H1 (cell line): ENCODE measurements at regions not wholly inside any gene's neighbourhood (a gene's known extent, or its start where the extent isn't known, plus 50 kb on each side); places are given as distances from the start of the nearest gene placed in this dataset.

Experiments
- CTCF ChIA-PET: fragments of 300-600 bp; sonication (Branson Sonifier 250); formaldehyde crosslinking; loops from one replicate; lab custom pipeline; 2021; ENCODE audit not compliant: partially characterized antibody; lab: Charles Lee
- POLR2A ChIA-PET: fragments of 300-600 bp; sonication (Branson Sonifier 250); formaldehyde crosslinking; loops from one replicate; lab custom pipeline; 2021; ENCODE audit warnings: inconsistent platforms; ENCODE audit not compliant: partially characterized antibody; lab: Charles Lee
- DNase-seq, 2 experiments: peaks; one replicate each; pipeline versions ENCODE4 v3.0.0 to v3.0.0-alpha.2; 2010 to 2022; ENCODE audit warnings: low spot score in 2 of 2, low read depth in 1 of 2, mixed read lengths in 1 of 2
- FAIRE-seq: peaks from 2 replicates; lab custom pipeline; 2011; peaks lifted over from hg19 to GRCh38; lab: Jason Lieb, UNC
- H2AFZ ChIP-seq: 2 replicates; pipeline ENCODE4 v1.8.1; 2012; ENCODE audit warnings: low read length, inconsistent platforms
- H2AK5ac ChIP-seq: 2 replicates; pipeline ENCODE4 v1.6.1; 2013; ENCODE audit warnings: low read depth, low read length
- H2BK120ac ChIP-seq: replicated peaks from 2 replicates; pipeline ENCODE3; 2013; ENCODE audit warnings: low read depth, low read length, inconsistent platforms
- H2BK12ac ChIP-seq: 2 replicates; pipeline ENCODE4 v1.6.1; 2013; ENCODE audit warnings: low read depth, low read length
- H2BK15ac ChIP-seq: 2 replicates; pipeline ENCODE4 v1.6.1; 2013; ENCODE audit warnings: low read length
- H2BK20ac ChIP-seq: 2 replicates; pipeline ENCODE4 v1.6.1; 2013; ENCODE audit warnings: low read length
- H2BK5ac ChIP-seq: 2 replicates; pipeline ENCODE4 v1.6.1; 2013; ENCODE audit warnings: low read depth, low read length
- H3K14ac ChIP-seq: 2 replicates; pipeline ENCODE4 v1.6.1; 2013; ENCODE audit warnings: inconsistent platforms; ENCODE audit not compliant: insufficient read length
- H3K18ac ChIP-seq: 2 replicates; pipeline ENCODE4 v1.6.1; 2013; ENCODE audit warnings: low read length; ENCODE audit errors: extremely low read depth
- H3K23ac ChIP-seq: 2 replicates; pipeline ENCODE4 v1.6.1; 2013; ENCODE audit warnings: inconsistent platforms; ENCODE audit not compliant: insufficient read length
- H3K23me2 ChIP-seq: 2 replicates; pipeline ENCODE4 v1.6.1; 2013; ENCODE audit warnings: low read depth, low read length
- H3K27ac ChIP-seq: 2 replicates; pipeline ENCODE4 v1.6.1; 2011; ENCODE audit warnings: low read depth, low read length, inconsistent platforms
- H3K27me3 ChIP-seq, 4 experiments: replicated peaks in 1 of 4; 1 replicate in 1 of 4; 2 replicates in 3 of 4; pipeline versions ENCODE4 v1.6.1 to v1.8.1; 2011 to 2013; ENCODE audit warnings: low read length in 3 of 4, mild to moderate bottlenecking in 3 of 4, inconsistent platforms in 2 of 4, mixed read lengths in 2 of 4, moderate library complexity in 1 of 4; ENCODE audit not compliant: control insufficient read depth in 3 of 4, insufficient read depth in 3 of 4; ENCODE audit errors: extremely low read depth in 1 of 4
- H3K36me3 ChIP-seq, 4 experiments: 2 replicates each; pipeline versions ENCODE4 v1.6.1 to v1.8.1; 2011 to 2013; ENCODE audit warnings: mild to moderate bottlenecking in 4 of 4, low read length in 3 of 4, moderate library complexity in 2 of 4, control low read depth in 1 of 4, inconsistent platforms in 1 of 4; ENCODE audit not compliant: insufficient read depth in 4 of 4, control insufficient read depth in 2 of 4
- H3K4ac ChIP-seq: replicated peaks from 2 replicates; pipeline ENCODE3; 2013; ENCODE audit warnings: low read length, low read depth, mixed read lengths, inconsistent platforms; ENCODE audit not compliant: insufficient read length
- H3K4me1 ChIP-seq, 4 experiments: replicated peaks in 1 of 4; 1 replicate in 1 of 4; 2 replicates in 3 of 4; pipeline versions ENCODE4 v1.6.1 to v1.8.1; 2011 to 2013; ENCODE audit warnings: low read length in 3 of 4, inconsistent platforms in 2 of 4, mixed read lengths in 1 of 4; ENCODE audit not compliant: insufficient read depth in 4 of 4, control insufficient read depth in 3 of 4
- H3K4me2 ChIP-seq, 2 experiments: 2 replicates each; pipeline versions ENCODE4 v1.6.1 to v1.8.1; 2011 to 2013; ENCODE audit warnings: low read depth in 2 of 2, low read length in 2 of 2, control low read depth in 1 of 2, inconsistent platforms in 1 of 2, mild to moderate bottlenecking in 1 of 2; ENCODE audit not compliant: insufficient read depth in 1 of 2
- H3K4me3 ChIP-seq, 4 experiments: fragments of 200-600, 300-600 bp in 1 of 4; sonication (generic), shearing (Covaris generic), sonication (Bioruptor Twin) in 1 of 4; 2 replicates each; pipeline versions ENCODE4 v1.5.1 to v1.8.1; 2011 to 2016; ENCODE audit warnings: low read length in 4 of 4, low read depth in 3 of 4, control low read depth in 2 of 4, inconsistent platforms in 2 of 4, mild to moderate bottlenecking in 2 of 4, mixed read lengths in 1 of 4, moderate library complexity in 1 of 4; ENCODE audit not compliant: insufficient read depth in 2 of 4; ENCODE audit errors: extremely low read depth in 1 of 4
- H3K56ac ChIP-seq: replicated peaks from 2 replicates; pipeline ENCODE3; 2013; ENCODE audit warnings: low read depth, mild to moderate bottlenecking, mixed read lengths, low read length, inconsistent platforms; ENCODE audit not compliant: insufficient read length
- H3K79me1 ChIP-seq: 2 replicates; pipeline ENCODE4 v1.6.1; 2013; ENCODE audit warnings: low read depth, low read length, control low read depth
- H3K79me2 ChIP-seq, 2 experiments: 2 replicates each; pipeline versions ENCODE4 v1.6.1 to v1.8.1; 2012 to 2013; ENCODE audit warnings: low read length in 2 of 2, mild to moderate bottlenecking in 2 of 2, inconsistent platforms in 1 of 2; ENCODE audit not compliant: insufficient read depth in 2 of 2, control insufficient read depth in 1 of 2
- H3K9ac ChIP-seq, 4 experiments: replicated peaks in 1 of 4; 1 replicate in 1 of 4; 2 replicates in 3 of 4; pipeline versions ENCODE4 v1.6.1 to v1.8.1; 2011 to 2013; ENCODE audit warnings: low read depth in 3 of 4, low read length in 3 of 4, control low read depth in 2 of 4, mild to moderate bottlenecking in 2 of 4, moderate library complexity in 2 of 4, inconsistent platforms in 1 of 4; ENCODE audit errors: extremely low read depth in 1 of 4
- H3K9me3 ChIP-seq, 2 experiments: 2 replicates each; pipeline versions ENCODE4 v1.6.1 to v1.8.1; 2012 to 2013; ENCODE audit warnings: mild to moderate bottlenecking in 2 of 2, moderate library complexity in 2 of 2, control low read depth in 1 of 2, inconsistent platforms in 1 of 2, low read depth in 1 of 2, low read length in 1 of 2, mixed read lengths in 1 of 2; ENCODE audit not compliant: insufficient read depth in 2 of 2
- H4K20me1 ChIP-seq, 2 experiments: replicated peaks in 1 of 2; 2 replicates each; pipeline versions ENCODE3 to v1.8.1; 2011 to 2013; ENCODE audit warnings: inconsistent platforms in 2 of 2, low read length in 2 of 2, mild to moderate bottlenecking in 1 of 2; ENCODE audit not compliant: insufficient read depth in 2 of 2, control insufficient read depth in 1 of 2
- H4K5ac ChIP-seq: 2 replicates; pipeline ENCODE4 v1.6.1; 2013; ENCODE audit warnings: low read length, low read depth, mixed read lengths, inconsistent platforms; ENCODE audit not compliant: insufficient read length
- H4K8ac ChIP-seq: 2 replicates; pipeline ENCODE4 v1.8.0; 2013; ENCODE audit warnings: mild to moderate bottlenecking, moderate library complexity, low read length, inconsistent platforms; ENCODE audit not compliant: insufficient read depth; ENCODE audit errors: extremely low read depth
- H4K91ac ChIP-seq: replicated peaks from 2 replicates; pipeline ENCODE3; 2013; ENCODE audit warnings: low read length, mixed read lengths, inconsistent platforms; ENCODE audit not compliant: insufficient read length
- ATF2 ChIP-seq: IDR thresholded peaks from 2 replicates; pipeline ENCODE4 v1.6.1; 2012; ENCODE audit warnings: low read length, inconsistent platforms
- BCL11A ChIP-seq, 2 experiments: IDR thresholded peaks; one replicate each; pipeline ENCODE4 v1.6.1; 2011; ENCODE audit warnings: low read depth in 2 of 2, low read length in 2 of 2, mild to moderate bottlenecking in 2 of 2
- CBX5 ChIP-seq: fragments of 300-800, 300-1000 bp; sonication (generic); IDR thresholded peaks from 2 replicates; pipeline ENCODE4 v1.7.1; 2016; ENCODE audit warnings: antibody characterized with exemption, low read length, low read depth
- EP300 ChIP-seq, 2 experiments: IDR thresholded peaks; 1 replicate in 1 of 2; 2 replicates in 1 of 2; pipeline ENCODE4 v1.6.1; 2011 to 2012; ENCODE audit warnings: low read depth in 2 of 2, low read length in 2 of 2, mild to moderate bottlenecking in 2 of 2, borderline replicate concordance in 1 of 2, inconsistent platforms in 1 of 2, moderate library complexity in 1 of 2
- EZH2 ChIP-seq: fragments of 200-600 bp; sonication (generic); IDR thresholded peaks from 2 replicates; pipeline ENCODE4 v1.7.1; 2012; ENCODE audit warnings: low read depth, mild to moderate bottlenecking, moderate library complexity, low read length, inconsistent platforms; ENCODE audit not compliant: severe bottlenecking
- FOSL1 ChIP-seq: IDR thresholded peaks from 2 replicates; pipeline ENCODE4 v1.6.1; 2011; ENCODE audit warnings: mild to moderate bottlenecking, low read depth, low read length, moderate library complexity; ENCODE audit not compliant: insufficient read depth
- GTF2F1 ChIP-seq: IDR thresholded peaks from 2 replicates; pipeline ENCODE4 v1.6.1; 2012; ENCODE audit warnings: low read depth, low read length, improper control_type of control experiment, borderline replicate concordance
- JUND ChIP-seq: IDR thresholded peaks from 2 replicates; pipeline ENCODE4 v1.6.1; 2011; ENCODE audit warnings: mild to moderate bottlenecking, improper control_type of control experiment, low read length
- NANOG ChIP-seq: IDR thresholded peaks from 2 replicates; pipeline ENCODE4 v1.6.1; 2011; ENCODE audit warnings: low read length, low read depth, mild to moderate bottlenecking, inconsistent platforms; ENCODE audit not compliant: insufficient read depth, poor library complexity, severe bottlenecking
- RXRA ChIP-seq: IDR thresholded peaks from 2 replicates; pipeline ENCODE4 v1.6.1; 2011; ENCODE audit warnings: low read depth, mild to moderate bottlenecking, low read length, moderate library complexity; ENCODE audit not compliant: insufficient read depth
- TBP ChIP-seq: IDR thresholded peaks from 2 replicates; pipeline ENCODE4 v1.6.1; 2011; ENCODE audit warnings: low read depth, low read length, improper control_type of control experiment
- whole genome bisulfite sequencing, 2 experiments: shearing (Covaris generic) in 1 of 2; methylation state at CpG; one replicate each; pipeline versions ENCODE4 v1.1.6 to v1.1.7; 2013 to 2015; ENCODE audit warnings: low lambda C conversion rate in 2 of 2, mixed read lengths in 2 of 2, inconsistent platforms in 1 of 2, low coverage in 1 of 2, missing lambda C conversion rate in 1 of 2; ENCODE audit not compliant: insufficient replicate concordance in 2 of 2, insufficient coverage in 1 of 2, insufficient read length in 1 of 2; ENCODE audit errors: extremely low coverage in 1 of 2, missing lambda C conversion rate in 1 of 2; 5-methylcytosine and 5-hydroxymethylcytosine counted together

GRCh38 chr21:38151021-38151645, 105.7 kb upstream of the KCNJ15 start:
- H4K91ac ChIP-seq, result no peak overlapping the region
- H3K23ac ChIP-seq, result no peak overlapping the region
- no peaks in the 10 kb centered on the region for H3K9me3 ChIP-seq
- H3K27me3 ChIP-seq, result no peaks in the 10 kb centered on the region; a peak in 2 of 7 replicates
- ChIA-PET CTCF (interaction anchor here (2.2 to 3.3 kb wide), 2 partner anchors 24 kb away, joined by 8 to 14 read pairs; no protein-coding TSS in a partner anchor), POLR2A (no interaction called here)
- H2AFZ ChIP-seq, result no peak overlapping the region
- H3K18ac ChIP-seq, result no peak overlapping the region
- FAIRE-seq, result no peak
- no peak overlapping the region for H2BK5ac ChIP-seq
- H3K4me1 ChIP-seq, result peaks cover 0 to 4% (median 0%) of the 10 kb centered on the region in 4 experiments; a peak in 1 of 7 replicates
- H2AK5ac ChIP-seq, result no peak overlapping the region
- H3K36me3 ChIP-seq, result no peaks in the 10 kb centered on the region
- H3K9ac ChIP-seq, result no peak overlapping the region
- H3K79me1 ChIP-seq, result no peaks in the 10 kb centered on the region
- TF ChIP-seq RXRA, result no peak
- TF ChIP-seq EZH2, result no peak
- no peak for TF ChIP-seq GTF2F1
- no peak for TF ChIP-seq NANOG
- TF ChIP-seq FOSL1, result no peak
- no peak for TF ChIP-seq BCL11A (IDR thresholded peaks at IDR 0.05; ENCODE audit: low read depth in 2 of 2, low read length in 2 of 2)
- TF ChIP-seq CBX5, result no peak
- no peak for TF ChIP-seq JUND
- no peak for TF ChIP-seq EP300 (IDR thresholded peaks at IDR 0.05; ENCODE audit: borderline replicate concordance in 1 of 2, low read depth in 2 of 2, low read length in 2 of 2)
- no peak for TF ChIP-seq TBP
- TF ChIP-seq ATF2, result no peak
- DNase-seq, result no peak
- no peak overlapping the region for H3K4me2 ChIP-seq
- H3K4me3 ChIP-seq, result no peak overlapping the region
- no peak overlapping the region for H4K8ac ChIP-seq
- H2BK120ac ChIP-seq, result no peak overlapping the region
- H4K5ac ChIP-seq, result no peak overlapping the region
- no peak overlapping the region for H3K4ac ChIP-seq
- H2BK20ac ChIP-seq, result no peak overlapping the region
- 92% methylated on average over 1 of the region's 1 CpG; no CpG with 5 or more reads in 1 of the 2 experiments for WGBS, 2 experiments
- no peak overlapping the region for H2BK15ac ChIP-seq
- no peaks in the 10 kb centered on the region for H3K23me2 ChIP-seq
- no peak overlapping the region for H3K56ac ChIP-seq
- no peaks in the 10 kb centered on the region for H4K20me1 ChIP-seq
- no peak overlapping the region for H3K27ac ChIP-seq
- H2BK12ac ChIP-seq, result no peak overlapping the region
- no peak overlapping the region for H3K14ac ChIP-seq
- H3K79me2 ChIP-seq, result no peaks in the 10 kb centered on the region
